CD4-positive, alpha-beta T cell treated with Interleukin-1 beta for 1 hour (primary cell): ENCODE measurements at regions not wholly inside any gene's neighbourhood (a gene's known extent, or its start where the extent isn't known, plus 50 kb on each side); places are given as distances from the start of the nearest gene placed in this dataset.

Experiments
- DNase-seq, 2 donors: peaks; one replicate each; pipeline ENCODE4 v3.0.0-alpha.2; 2020 to 2022

- no peak for DNase-seq
Measured at GRCh38 chr4:123031664-123032063, 109.3 kb upstream of the NUDT6 start.

- no peak for DNase-seq
Measured at GRCh38 chr4:123034023-123034422, 111.6 kb upstream of the NUDT6 start.

- DNase-seq: no peak
Measured at GRCh38 chr4:123035239-123035638, 112.8 kb upstream of the NUDT6 start.

- no peak for DNase-seq
Measured at GRCh38 chr4:123037804-123038203, 115.4 kb upstream of the NUDT6 start.

GRCh38 chr4:123042095-123042494 is 119.7 kb upstream of the NUDT6 start:
- DNase-seq: no peak

- no peak for DNase-seq
Measured at GRCh38 chr4:123043013-123043412, 120.6 kb upstream of the NUDT6 start.

GRCh38 chr4:123043793-123044425 is 121.5 kb upstream of the NUDT6 start:
- no peak for DNase-seq

- no peak for DNase-seq
Measured at GRCh38 chr4:123046096-123046495, 123.7 kb upstream of the NUDT6 start.

GRCh38 chr4:123050018-123050417 is 127.6 kb upstream of the NUDT6 start:
- no peak for DNase-seq

- no peak for DNase-seq
Measured at GRCh38 chr4:123052007-123052406, 129.6 kb upstream of the NUDT6 start.

GRCh38 chr4:123055943-123056342 is 133.5 kb upstream of the NUDT6 start:
- no peak for DNase-seq

GRCh38 chr4:123060039-123060770 is 137.8 kb upstream of the NUDT6 start:
- DNase-seq: no peak

- no peak for DNase-seq
Measured at GRCh38 chr4:123064390-123064789, 142.0 kb upstream of the NUDT6 start.

GRCh38 chr4:123068081-123068480 is 145.7 kb upstream of the NUDT6 start:
- no peak for DNase-seq

- no peak for DNase-seq
Measured at GRCh38 chr4:123072060-123072459, 149.7 kb upstream of the NUDT6 start.

GRCh38 chr4:123073650-123074049 is 151.3 kb upstream of the NUDT6 start:
- DNase-seq: no peak

- no peak for DNase-seq
Measured at GRCh38 chr4:123077330-123077729, 154.9 kb upstream of the NUDT6 start.

- no peak for DNase-seq
Measured at GRCh38 chr4:123081971-123082370, 159.6 kb upstream of the NUDT6 start.

- no peak for DNase-seq
Measured at GRCh38 chr4:123083646-123084045, 161.2 kb upstream of the NUDT6 start.

- no peak for DNase-seq
Measured at GRCh38 chr4:123088501-123088900, 166.1 kb upstream of the NUDT6 start.

- DNase-seq: no peak
Measured at GRCh38 chr4:123090886-123091285, 168.5 kb upstream of the NUDT6 start.

GRCh38 chr4:123092586-123092985 is 170.2 kb upstream of the NUDT6 start:
- no peak for DNase-seq

- DNase-seq: no peak
Measured at GRCh38 chr4:123093236-123093635, 170.8 kb upstream of the NUDT6 start.

- DNase-seq: no peak
Measured at GRCh38 chr4:123096038-123096437, 173.6 kb upstream of the NUDT6 start.
